Thoracic aorta (tissue), 2 donors: ENCODE measurements at regions not wholly inside any gene's neighbourhood (a gene's known extent, or its start where the extent isn't known, plus 50 kb on each side); places are given as distances from the start of the nearest gene placed in this dataset.

Source experiments
- ATAC-seq: fragments of 150-250 bp; one replicate; pipeline ENCODE4 v1.8.0; 2017; ENCODE audit warnings: low read depth; ENCODE audit not compliant: insufficient number of reproducible peaks, low FRiP score
- DNase-seq: peaks from one replicate; pipeline ENCODE4 v3.0.0-alpha.2; 2020; ENCODE audit warnings: low spot score
- H3K27ac ChIP-seq, 2 donors: fragments of 200-600 bp; sonication (generic); 1 replicate in 1 of 2; 2 replicates in 1 of 2; pipeline ENCODE4 v1.5.1; 2016; ENCODE audit warnings: mild to moderate bottlenecking in 2 of 2, moderate library complexity in 2 of 2
- H3K27me3 ChIP-seq: fragments of 200-600 bp; sonication (generic); replicated peaks from 2 replicates; pipeline ENCODE4 v1.6.0; 2016; ENCODE audit warnings: mild to moderate bottlenecking; ENCODE audit not compliant: insufficient read depth
- H3K36me3 ChIP-seq: fragments of 200-600 bp; sonication (generic); one replicate; pipeline ENCODE4 v1.5.1; 2016
- H3K4me1 ChIP-seq, 2 donors: fragments of 200-600 bp; sonication (generic); 1 replicate in 1 of 2; 2 replicates in 1 of 2; pipeline versions ENCODE4 v1.5.1 to v1.6.0; 2016; ENCODE audit warnings: low read depth in 2 of 2, mild to moderate bottlenecking in 1 of 2; ENCODE audit not compliant: control insufficient read depth in 1 of 2
- H3K4me3 ChIP-seq: fragments of 200-600 bp; sonication (generic); 2 replicates; pipeline ENCODE4 v1.5.1; 2016; ENCODE audit warnings: mild to moderate bottlenecking
- H3K9me3 ChIP-seq: fragments of 200-600 bp; sonication (generic); 2 replicates; pipeline ENCODE4 v1.5.1; 2016
- CTCF ChIP-seq: fragments of 200-600 bp; sonication (generic); IDR thresholded peaks from one replicate; pipeline ENCODE4 v1.5.1; 2019; ENCODE audit warnings: antibody characterized with exemption

- TF ChIP-seq CTCF, result no peak
- Histone ChIP-seq H3K9me3 (no peaks in the 10 kb centered on the region), H3K4me1 (no peaks in the 10 kb centered on the region), H3K27ac (no peak overlapping the region), H3K27me3 (no peaks in the 10 kb centered on the region), H3K4me3 (no peak overlapping the region), H3K36me3 (no peaks in the 10 kb centered on the region)
- DNase-seq (no peak), ATAC-seq (no peak)
Observed at GRCh38 chr10:128710098-128710797, 584.0 kb upstream of the MKI67 start.

GRCh38 chr10:128710798-128711183 is 584.6 kb upstream of the MKI67 start:
- no peak overlapping the region for H3K4me3 ChIP-seq
- H3K4me1 ChIP-seq, result no peaks in the 10 kb centered on the region
- ATAC-seq (no peak), DNase-seq (no peak)
- H3K9me3 ChIP-seq, result no peaks in the 10 kb centered on the region
- H3K27ac ChIP-seq, result no peak overlapping the region
- TF ChIP-seq CTCF, result no peak
- H3K27me3 ChIP-seq, result no peaks in the 10 kb centered on the region
- no peaks in the 10 kb centered on the region for H3K36me3 ChIP-seq

- Histone ChIP-seq H3K36me3 (no peaks in the 10 kb centered on the region), H3K27me3 (no peaks in the 10 kb centered on the region), H3K4me3 (no peak overlapping the region), H3K4me1 (no peaks in the 10 kb centered on the region), H3K27ac (no peak overlapping the region), H3K9me3 (no peaks in the 10 kb centered on the region)
- ATAC-seq (no peak), DNase-seq (no peak)
- no peak for TF ChIP-seq CTCF
Observed at GRCh38 chr10:128711806-128712205, 585.6 kb upstream of the MKI67 start.

- Histone ChIP-seq H3K27me3 (no peaks in the 10 kb centered on the region), H3K36me3 (no peaks in the 10 kb centered on the region), H3K9me3 (no peaks in the 10 kb centered on the region), H3K4me3 (no peak overlapping the region), H3K4me1 (no peaks in the 10 kb centered on the region), H3K27ac (no peak overlapping the region)
- ATAC-seq (no peak), DNase-seq (no peak)
- no peak for TF ChIP-seq CTCF
Observed at GRCh38 chr10:128712661-128713400, 586.6 kb upstream of the MKI67 start.

- Histone ChIP-seq H3K4me1 (no peaks in the 10 kb centered on the region), H3K4me3 (no peak overlapping the region), H3K27ac (no peak overlapping the region), H3K36me3 (no peaks in the 10 kb centered on the region), H3K9me3 (no peaks in the 10 kb centered on the region), H3K27me3 (no peaks in the 10 kb centered on the region)
- ATAC-seq, result no peak
- TF ChIP-seq CTCF, result no peak
- DNase-seq, result no peak
Observed at GRCh38 chr10:128713471-128713870, 587.2 kb upstream of the MKI67 start.
